HEK293 (cell line): ENCODE measurements at regions not wholly inside any gene's neighbourhood (a gene's known extent, or its start where the extent isn't known, plus 50 kb on each side); places are given as distances from the start of the nearest gene placed in this dataset.

Experiments
- CTCF ChIA-PET: fragments of 350-600 bp; formaldehyde crosslinking; extraction: SDS; loops from one replicate; lab custom pipeline; 2021; ENCODE audit warnings: antibody characterized with exemption; lab: Yijun Ruan, JAX
- POLR2A ChIA-PET: fragments of 300-600 bp; formaldehyde crosslinking; extraction: SDS; loops from one replicate; lab custom pipeline; 2020; ENCODE audit warnings: antibody characterized with exemption, inconsistent platforms; lab: Yijun Ruan, JAX
- H3K27ac ChIP-seq: fragments of 200-500 bp; sonication (Bioruptor generic); 2 replicates; pipeline ENCODE4 v1.5.1; 2014; ENCODE audit warnings: low read depth, low read length, control low read depth, inconsistent platforms; ENCODE audit errors: extremely low read depth
- H3K36me3 ChIP-seq, 2 experiments: fragments of 200-500 bp in 1 of 2; sonication (Bioruptor generic) in 1 of 2; 1 replicate in 1 of 2; 2 replicates in 1 of 2; pipeline ENCODE4 v1.5.1; 2014 to 2017; ENCODE audit warnings: inconsistent platforms in 2 of 2, low read length in 2 of 2; ENCODE audit not compliant: control insufficient read depth in 2 of 2, insufficient read depth in 1 of 2
- H3K4me1 ChIP-seq: fragments of 200-500 bp; sonication (Bioruptor generic); 2 replicates; pipeline ENCODE4 v1.5.1; 2014; ENCODE audit warnings: mild to moderate bottlenecking, low read length, inconsistent platforms; ENCODE audit not compliant: control insufficient read depth, insufficient read depth
- H3K4me3 ChIP-seq: 2 replicates; pipeline ENCODE4 v1.5.1; 2011; ENCODE audit warnings: low read depth, mild to moderate bottlenecking, control low read depth, low read length, moderate library complexity
- H3K9me3 ChIP-seq: fragments of 200-500 bp; sonication (Bioruptor generic); 2 replicates; pipeline ENCODE4 v1.5.1; 2014; ENCODE audit warnings: low read depth, low read length, inconsistent platforms; ENCODE audit not compliant: control insufficient read depth, insufficient read depth
- KLF10 ChIP-seq: fragments of 450-650 bp; IDR thresholded peaks from 2 replicates; pipeline ENCODE4 v1.5.1; 2018; ENCODE audit warnings: missing biosample characterization, mild to moderate bottlenecking, missing genetic modification characterization
- PRDM1 ChIP-seq: fragments of 450-650 bp; formaldehyde crosslinking; IDR thresholded peaks from 2 replicates; pipeline ENCODE4; 2016; ENCODE audit warnings: missing biosample characterization, missing genetic modification characterization
- PRDM10 ChIP-seq: fragments of 450-650 bp; formaldehyde crosslinking; IDR thresholded peaks from 2 replicates; pipeline ENCODE4 v1.5.1; 2016; ENCODE audit warnings: missing biosample characterization, missing genetic modification characterization
- REPIN1 ChIP-seq: fragments of 450-650 bp; formaldehyde crosslinking; IDR thresholded peaks from 2 replicates; pipeline ENCODE4 v1.5.1; 2017; ENCODE audit warnings: missing biosample characterization, missing genetic modification characterization, low read depth
- YY2 ChIP-seq: fragments of 450-650 bp; formaldehyde crosslinking; IDR thresholded peaks from 2 replicates; pipeline ENCODE4 v1.5.1; 2016; ENCODE audit warnings: missing biosample characterization, missing genetic modification characterization
- ZBTB1 ChIP-seq: fragments of 450-650 bp; formaldehyde crosslinking; IDR thresholded peaks from 2 replicates; pipeline ENCODE4 v1.5.1; 2016; ENCODE audit warnings: missing biosample characterization, missing genetic modification characterization
- ZBTB11 ChIP-seq: fragments of 450-650 bp; formaldehyde crosslinking; conservative IDR thresholded peaks from 2 replicates; pipeline ENCODE4 v1.5.1; 2016; ENCODE audit warnings: low read depth, missing biosample characterization, missing genetic modification characterization
- ZFHX2 ChIP-seq: fragments of 450-650 bp; formaldehyde crosslinking; conservative IDR thresholded peaks from 2 replicates; pipeline ENCODE4 v1.5.1; 2016; ENCODE audit warnings: missing biosample characterization, missing genetic modification characterization
- ZFP69B ChIP-seq: fragments of 450-650 bp; formaldehyde crosslinking; IDR thresholded peaks from 2 replicates; pipeline ENCODE4 v1.5.1; 2016; ENCODE audit warnings: missing biosample characterization, missing genetic modification characterization
- ZNF174 ChIP-seq: fragments of 450-650 bp; formaldehyde crosslinking; IDR thresholded peaks from 2 replicates; pipeline ENCODE4 v1.5.0; 2017; ENCODE audit warnings: missing biosample characterization, mild to moderate bottlenecking, missing genetic modification characterization
- ZNF280C ChIP-seq: fragments of 450-650 bp; formaldehyde crosslinking; IDR thresholded peaks from 2 replicates; pipeline ENCODE4 v1.5.1; 2016; ENCODE audit warnings: missing biosample characterization, missing genetic modification characterization
- ZNF324 ChIP-seq: fragments of 450-650 bp; formaldehyde crosslinking; IDR thresholded peaks from 2 replicates; pipeline ENCODE4 v1.5.1; 2016; ENCODE audit warnings: missing biosample characterization, missing genetic modification characterization
- ZNF48 ChIP-seq: fragments of 450-650 bp; formaldehyde crosslinking; IDR thresholded peaks from 2 replicates; pipeline ENCODE4 v1.5.1; 2016; ENCODE audit warnings: missing biosample characterization, missing genetic modification characterization
- ZNF561 ChIP-seq: fragments of 450-650 bp; IDR thresholded peaks from 2 replicates; pipeline ENCODE4 v1.5.1; 2018; ENCODE audit warnings: missing biosample characterization, missing genetic modification characterization, borderline replicate concordance
- ZNF596 ChIP-seq: fragments of 450-650 bp; IDR thresholded peaks from 2 replicates; pipeline ENCODE4 v1.5.0; 2018; ENCODE audit warnings: missing biosample characterization, mild to moderate bottlenecking, missing genetic modification characterization, moderate library complexity
- ZNF704 ChIP-seq: fragments of 450-650 bp; formaldehyde crosslinking; IDR thresholded peaks from 2 replicates; pipeline ENCODE4 v1.5.1; 2016; ENCODE audit warnings: missing biosample characterization, missing genetic modification characterization
- ZNF776 ChIP-seq: fragments of 450-650 bp; formaldehyde crosslinking; IDR thresholded peaks from 2 replicates; pipeline ENCODE4 v1.5.0; 2017; ENCODE audit warnings: missing biosample characterization, missing genetic modification characterization, borderline replicate concordance
- ZNF792 ChIP-seq: fragments of 450-650 bp; formaldehyde crosslinking; IDR thresholded peaks from 2 replicates; pipeline ENCODE4 v1.5.1; 2016; ENCODE audit warnings: missing biosample characterization, missing genetic modification characterization
- TF ChIP-seq, protein P1 (sequence below): fragments of 450-650 bp; IDR thresholded peaks from 2 replicates; pipeline ENCODE4 v1.5.1; 2018; ENCODE audit warnings: missing biosample characterization, missing genetic modification characterization
- TF ChIP-seq, protein P2 (sequence below): fragments of 450-650 bp; formaldehyde crosslinking; IDR thresholded peaks from 2 replicates; pipeline ENCODE4 v1.5.1; 2016; ENCODE audit warnings: missing biosample characterization, missing genetic modification characterization

- Histone ChIP-seq H3K4me1 (no peaks in the 10 kb centered on the region), H3K27ac (no peak overlapping the region), H3K4me3 (no peak overlapping the region), H3K36me3 (no peaks in the 10 kb centered on the region), H3K9me3 (no peaks in the 10 kb centered on the region)
- CTCF ChIA-PET: no interaction called here
- POLR2A ChIA-PET: no interaction called here
- no peak for TF ChIP-seq KLF10 (tag by site-specific recombination)
- TF ChIP-seq, protein P1, sequence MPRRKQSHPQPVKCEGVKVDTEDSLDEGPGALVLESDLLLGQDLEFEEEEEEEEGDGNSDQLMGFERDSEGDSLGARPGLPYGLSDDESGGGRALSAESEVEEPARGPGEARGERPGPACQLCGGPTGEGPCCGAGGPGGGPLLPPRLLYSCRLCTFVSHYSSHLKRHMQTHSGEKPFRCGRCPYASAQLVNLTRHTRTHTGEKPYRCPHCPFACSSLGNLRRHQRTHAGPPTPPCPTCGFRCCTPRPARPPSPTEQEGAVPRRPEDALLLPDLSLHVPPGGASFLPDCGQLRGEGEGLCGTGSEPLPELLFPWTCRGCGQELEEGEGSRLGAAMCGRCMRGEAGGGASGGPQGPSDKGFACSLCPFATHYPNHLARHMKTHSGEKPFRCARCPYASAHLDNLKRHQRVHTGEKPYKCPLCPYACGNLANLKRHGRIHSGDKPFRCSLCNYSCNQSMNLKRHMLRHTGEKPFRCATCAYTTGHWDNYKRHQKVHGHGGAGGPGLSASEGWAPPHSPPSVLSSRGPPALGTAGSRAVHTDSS (tag by site-specific recombination): no peak
- no peak for TF ChIP-seq PRDM10 (tag by site-specific recombination)
- no peak for TF ChIP-seq ZFHX2
- TF ChIP-seq ZNF776 (tag by site-specific recombination): no peak
- TF ChIP-seq ZBTB1 (tag by site-specific recombination): no peak
Observed at GRCh38 chrX:7346021-7346420, 198.1 kb upstream of the PUDP start.

GRCh38 chrX:7343181-7343580 lies 195.2 kb upstream of the PUDP start:
- H3K36me3 ChIP-seq: no peaks in the 10 kb centered on the region
- POLR2A ChIA-PET: no interaction called here
- CTCF ChIA-PET: no interaction called here
- no peaks in the 10 kb centered on the region for H3K4me1 ChIP-seq
- no peaks in the 10 kb centered on the region for H3K9me3 ChIP-seq
- no peak overlapping the region for H3K4me3 ChIP-seq
- H3K27ac ChIP-seq: no peak overlapping the region
- no peak for TF ChIP-seq ZNF174 (tag by site-specific recombination)
- no peak for TF ChIP-seq KLF10 (tag by site-specific recombination)
- TF ChIP-seq ZNF324 (tag by site-specific recombination): no peak
- no peak for TF ChIP-seq YY2 (tag by site-specific recombination)
- TF ChIP-seq PRDM1 (tag by site-specific recombination): no peak
- TF ChIP-seq ZNF792 (tag by site-specific recombination): no peak
- TF ChIP-seq ZBTB11 (tag by site-specific recombination): no peak
- TF ChIP-seq ZFP69B: no peak
- TF ChIP-seq ZNF704 (tag by site-specific recombination): no peak
- TF ChIP-seq, protein P2, sequence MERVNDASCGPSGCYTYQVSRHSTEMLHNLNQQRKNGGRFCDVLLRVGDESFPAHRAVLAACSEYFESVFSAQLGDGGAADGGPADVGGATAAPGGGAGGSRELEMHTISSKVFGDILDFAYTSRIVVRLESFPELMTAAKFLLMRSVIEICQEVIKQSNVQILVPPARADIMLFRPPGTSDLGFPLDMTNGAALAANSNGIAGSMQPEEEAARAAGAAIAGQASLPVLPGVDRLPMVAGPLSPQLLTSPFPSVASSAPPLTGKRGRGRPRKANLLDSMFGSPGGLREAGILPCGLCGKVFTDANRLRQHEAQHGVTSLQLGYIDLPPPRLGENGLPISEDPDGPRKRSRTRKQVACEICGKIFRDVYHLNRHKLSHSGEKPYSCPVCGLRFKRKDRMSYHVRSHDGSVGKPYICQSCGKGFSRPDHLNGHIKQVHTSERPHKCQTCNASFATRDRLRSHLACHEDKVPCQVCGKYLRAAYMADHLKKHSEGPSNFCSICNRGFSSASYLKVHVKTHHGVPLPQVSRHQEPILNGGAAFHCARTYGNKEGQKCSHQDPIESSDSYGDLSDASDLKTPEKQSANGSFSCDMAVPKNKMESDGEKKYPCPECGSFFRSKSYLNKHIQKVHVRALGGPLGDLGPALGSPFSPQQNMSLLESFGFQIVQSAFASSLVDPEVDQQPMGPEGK (tag by site-specific recombination): no peak
- TF ChIP-seq ZNF48 (tag by site-specific recombination): no peak
- no peak for TF ChIP-seq ZNF280C
- TF ChIP-seq ZNF596 (tag by site-specific recombination): no peak
- no peak for TF ChIP-seq REPIN1 (tag by site-specific recombination)
- no peak for TF ChIP-seq ZNF561 (tag by site-specific recombination)
